ENCODE measurements at regions not wholly inside any gene's neighbourhood (a gene's known extent, or its start where the extent isn't known, plus 50 kb on each side); places are given as distances from the start of the nearest gene placed in this dataset.
"Not testable (repeated sequence)": the region's sequence is repeated elsewhere in the genome, so short reads cannot be mapped to it uniquely, and the experiment has no call there.

DNA sequence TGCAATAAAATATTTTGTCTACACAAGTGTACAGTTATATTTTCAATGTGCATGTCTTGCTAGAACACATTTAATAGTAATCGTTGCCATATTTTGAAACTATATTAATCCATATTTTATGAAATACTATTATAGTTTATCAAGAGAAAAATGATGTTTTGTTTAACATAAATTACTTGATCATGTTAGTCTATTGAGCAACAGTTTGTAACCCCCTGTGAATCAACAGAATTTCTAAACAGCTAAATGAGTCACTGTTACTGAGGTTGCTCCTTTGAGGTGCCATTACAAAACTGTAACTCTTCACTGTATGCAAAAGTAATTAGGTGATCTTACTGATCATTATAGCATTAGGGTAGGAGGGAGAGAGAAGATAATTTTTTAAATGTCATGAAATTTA, 791.0 kb downstream of the PCDH11X start:
- H2AFZ ChIP-seq; H3K4me1 ChIP-seq (ENCODE audit: insufficient read depth); H3K79me2 ChIP-seq; DNase-seq (ENCODE audit: low spot score); H4K20me1 ChIP-seq (ENCODE audit: insufficient read depth, poor library complexity, severe bottlenecking); H3K9me3 ChIP-seq (ENCODE audit: low read depth); H3K9me2 ChIP-seq (replicated peaks; ENCODE audit: insufficient read depth); H3K27me3 ChIP-seq; H3K4me2 ChIP-seq; H3K27ac ChIP-seq; H3K36me3 ChIP-seq (replicated peaks; ENCODE audit: insufficient read depth, low read depth); H3K4me3 ChIP-seq: not testable (repeated sequence)
- 90% methylated on average over 1 of the region's 1 CpG for WGBS (ENCODE audit: low lambda C conversion rate, missing lambda C conversion rate)

DNA sequence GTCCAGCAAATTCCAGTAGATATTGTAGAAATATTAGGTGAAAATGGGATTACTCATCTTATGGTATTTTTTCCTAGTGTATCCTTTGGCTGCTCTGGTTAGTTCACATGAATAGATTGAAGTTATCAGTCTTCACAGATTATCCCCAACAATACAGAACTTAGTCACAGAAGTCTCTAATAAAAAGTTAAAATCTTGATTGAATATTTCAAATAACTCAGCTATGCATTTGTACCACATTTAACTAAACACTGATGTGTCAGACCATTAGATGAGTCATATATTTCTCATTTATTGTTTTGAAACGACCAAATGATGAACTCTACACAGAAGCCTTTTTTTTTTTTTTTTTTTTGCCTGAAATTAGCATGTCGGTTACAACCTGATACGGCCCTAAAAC, 807.5 kb downstream of the PCDH11X start:
- H3K27me3 ChIP-seq; H4K20me1 ChIP-seq (ENCODE audit: insufficient read depth, poor library complexity, severe bottlenecking); H3K9me2 ChIP-seq (replicated peaks; ENCODE audit: insufficient read depth); H3K36me3 ChIP-seq (replicated peaks; ENCODE audit: insufficient read depth, low read depth); DNase-seq (ENCODE audit: low spot score); H3K79me2 ChIP-seq; H3K4me3 ChIP-seq; H3K4me2 ChIP-seq; H3K4me1 ChIP-seq (ENCODE audit: insufficient read depth); H3K9me3 ChIP-seq (ENCODE audit: low read depth); H3K27ac ChIP-seq; H2AFZ ChIP-seq: not testable (repeated sequence)
- 65% methylated on average over 3 of the region's 3 CpGs for WGBS (ENCODE audit: low lambda C conversion rate, missing lambda C conversion rate)

DNA sequence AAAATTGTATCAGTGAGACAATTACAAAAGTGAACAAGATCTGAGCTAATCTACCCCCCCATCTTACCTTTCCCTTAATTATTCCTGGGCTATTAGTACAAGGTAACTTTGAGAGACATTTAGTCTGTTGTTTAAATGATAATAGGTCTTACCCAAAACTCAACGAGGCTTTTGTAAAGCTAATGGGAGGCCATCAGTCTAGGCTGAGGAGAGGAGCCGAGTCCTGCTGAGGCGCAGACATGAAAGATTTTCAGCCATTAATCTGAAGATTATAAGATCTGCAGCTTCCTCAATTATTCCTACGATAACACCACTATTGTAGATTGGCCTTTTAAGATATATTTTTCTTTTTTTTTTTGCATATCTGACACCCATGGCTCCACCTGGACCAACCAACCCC, 810.5 kb downstream of the PCDH11X start:
- not testable (repeated sequence) for H3K4me2 ChIP-seq; H3K9me3 ChIP-seq (ENCODE audit: low read depth)
- WGBS (ENCODE audit: low lambda C conversion rate, missing lambda C conversion rate) = 63% methylated on average over 4 of the region's 4 CpGs

DNA sequence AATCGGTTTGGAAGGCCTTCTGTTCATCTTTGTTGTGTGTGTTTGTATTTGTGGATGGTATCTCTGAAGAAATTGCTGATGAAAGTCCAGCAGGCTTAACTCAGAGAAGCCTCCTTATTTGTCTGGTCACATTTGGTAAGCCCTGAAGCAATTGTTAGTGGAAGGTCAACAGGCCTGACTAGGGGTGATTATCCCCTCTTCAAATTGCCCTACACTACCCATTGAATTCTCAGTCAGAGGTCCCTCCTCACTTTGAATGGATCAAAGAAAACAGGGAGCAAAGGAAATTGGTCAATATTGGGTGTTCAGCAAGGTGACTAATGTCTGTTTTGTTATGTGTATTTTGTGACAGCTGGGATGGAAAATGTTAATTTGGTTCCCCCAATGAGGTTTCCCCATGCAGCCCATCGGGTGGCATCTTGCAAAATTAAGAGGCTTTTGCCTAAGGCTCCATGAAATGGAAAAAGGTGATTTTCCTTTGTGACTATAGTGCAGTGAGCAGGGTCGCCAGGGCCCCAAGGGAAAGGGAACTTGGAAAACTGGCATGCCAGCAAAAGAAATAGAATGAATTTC, 811.6 kb downstream of the PCDH11X start:
- not testable (repeated sequence) for H3K9me3 ChIP-seq (ENCODE audit: low read depth); H3K27ac ChIP-seq; H2AFZ ChIP-seq; H4K20me1 ChIP-seq (ENCODE audit: insufficient read depth, poor library complexity, severe bottlenecking); H3K9me2 ChIP-seq (replicated peaks; ENCODE audit: insufficient read depth); H3K79me2 ChIP-seq; H3K27me3 ChIP-seq; DNase-seq (ENCODE audit: low spot score); H3K36me3 ChIP-seq (replicated peaks; ENCODE audit: insufficient read depth, low read depth); H3K4me1 ChIP-seq (ENCODE audit: insufficient read depth); H3K4me2 ChIP-seq; H3K4me3 ChIP-seq
- WGBS (ENCODE audit: low lambda C conversion rate, missing lambda C conversion rate) = 38% methylated on average over 2 of the region's 3 CpGs

More for the DNA sequence above, 810.5 kb downstream of the PCDH11X start:
- H4K20me1 ChIP-seq (ENCODE audit: insufficient read depth, poor library complexity, severe bottlenecking); H3K27ac ChIP-seq; H3K4me1 ChIP-seq (ENCODE audit: insufficient read depth); DNase-seq (ENCODE audit: low spot score); H3K4me3 ChIP-seq; H3K79me2 ChIP-seq; H3K36me3 ChIP-seq (replicated peaks; ENCODE audit: insufficient read depth, low read depth); H3K9me2 ChIP-seq (replicated peaks; ENCODE audit: insufficient read depth); H2AFZ ChIP-seq; H3K27me3 ChIP-seq: not testable (repeated sequence)

DNA sequence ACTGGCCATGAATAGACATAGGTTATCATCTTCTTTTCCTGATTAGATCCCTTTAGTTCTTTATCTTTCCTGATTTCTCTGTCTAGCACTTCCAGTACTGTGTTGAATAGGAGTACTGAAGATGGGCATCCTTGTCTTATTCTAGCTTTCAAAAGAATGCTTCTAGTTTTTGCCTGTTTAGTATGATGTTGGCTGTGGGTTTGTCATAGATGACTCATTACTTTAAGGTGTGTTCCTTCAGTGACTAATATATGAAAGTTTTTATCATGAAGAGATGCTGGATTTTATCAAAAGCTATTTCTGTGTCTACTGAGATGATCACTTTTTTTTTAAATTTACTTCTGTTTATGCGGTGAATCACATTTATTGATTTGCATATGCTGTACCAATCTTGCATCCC, 832.3 kb downstream of the PCDH11X start:
- not testable (repeated sequence) for H3K4me3 ChIP-seq; H2AFZ ChIP-seq; H3K9me3 ChIP-seq (ENCODE audit: low read depth); H3K4me1 ChIP-seq (ENCODE audit: insufficient read depth); H3K79me2 ChIP-seq; DNase-seq (ENCODE audit: low spot score); H4K20me1 ChIP-seq (ENCODE audit: insufficient read depth, poor library complexity, severe bottlenecking); H3K9me2 ChIP-seq (replicated peaks; ENCODE audit: insufficient read depth); H3K4me2 ChIP-seq; H3K27ac ChIP-seq; H3K36me3 ChIP-seq (replicated peaks; ENCODE audit: insufficient read depth, low read depth); H3K27me3 ChIP-seq
- WGBS (ENCODE audit: low lambda C conversion rate, missing lambda C conversion rate) = 100% methylated on average over 1 of the region's 1 CpG

DNA sequence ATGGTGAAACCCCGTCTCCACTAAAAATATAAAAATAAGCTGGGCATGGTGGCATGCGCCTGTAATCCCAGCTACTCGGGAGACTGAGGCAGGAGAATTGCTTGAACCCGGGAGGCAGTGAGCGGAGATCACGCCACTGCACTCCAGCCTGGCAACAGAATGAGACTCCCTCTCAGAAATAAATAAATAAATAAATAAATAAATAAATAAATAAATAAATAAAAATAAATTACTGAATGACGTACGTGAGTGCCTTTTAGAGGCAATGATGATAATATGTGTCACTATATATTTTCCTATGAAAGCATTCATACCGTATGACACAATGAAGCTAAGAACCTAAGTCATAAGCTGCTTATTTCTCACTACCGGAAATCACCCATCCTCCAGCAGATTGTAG, 847.5 kb downstream of the PCDH11X start:
- H3K4me1 ChIP-seq (ENCODE audit: insufficient read depth); H3K27ac ChIP-seq; DNase-seq (ENCODE audit: low spot score); H3K79me2 ChIP-seq; H4K20me1 ChIP-seq (ENCODE audit: insufficient read depth, poor library complexity, severe bottlenecking); H3K9me3 ChIP-seq (ENCODE audit: low read depth); H3K36me3 ChIP-seq (replicated peaks; ENCODE audit: insufficient read depth, low read depth); H3K4me3 ChIP-seq; H3K4me2 ChIP-seq; H3K9me2 ChIP-seq (replicated peaks; ENCODE audit: insufficient read depth); H2AFZ ChIP-seq; H3K27me3 ChIP-seq: not testable (repeated sequence)
- WGBS (ENCODE audit: low lambda C conversion rate, missing lambda C conversion rate) = 97% methylated on average over 10 of the region's 10 CpGs

DNA sequence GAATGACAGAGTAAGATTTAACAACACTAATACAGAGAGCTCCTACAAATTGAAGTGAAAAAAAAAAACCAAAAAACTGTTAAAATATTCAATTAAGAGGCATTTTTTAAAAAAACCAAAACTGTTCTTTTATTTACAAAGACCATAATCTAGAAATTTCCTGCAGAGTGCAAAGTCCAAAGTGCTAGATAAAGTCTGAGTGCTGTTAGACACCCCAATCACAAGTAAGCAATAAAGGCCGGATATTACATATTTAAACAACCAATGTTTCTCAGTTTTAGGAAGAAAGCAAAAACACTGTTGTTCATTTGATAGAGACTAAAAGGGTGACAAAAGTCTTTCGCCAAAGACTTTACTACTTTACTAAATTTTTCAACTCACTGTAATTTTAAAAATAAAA, 878.4 kb downstream of the PCDH11X start:
- DNase-seq (ENCODE audit: low spot score); H3K9me2 ChIP-seq (replicated peaks; ENCODE audit: insufficient read depth); H3K4me1 ChIP-seq (ENCODE audit: insufficient read depth); H4K20me1 ChIP-seq (ENCODE audit: insufficient read depth, poor library complexity, severe bottlenecking); H3K9me3 ChIP-seq (ENCODE audit: low read depth); H3K27me3 ChIP-seq; H3K79me2 ChIP-seq; H3K36me3 ChIP-seq (replicated peaks; ENCODE audit: insufficient read depth, low read depth); H3K27ac ChIP-seq; H3K4me2 ChIP-seq; H3K4me3 ChIP-seq; H2AFZ ChIP-seq: not testable (repeated sequence)
- WGBS (ENCODE audit: low lambda C conversion rate, missing lambda C conversion rate) = 76% methylated on average over 2 of the region's 2 CpGs

DNA sequence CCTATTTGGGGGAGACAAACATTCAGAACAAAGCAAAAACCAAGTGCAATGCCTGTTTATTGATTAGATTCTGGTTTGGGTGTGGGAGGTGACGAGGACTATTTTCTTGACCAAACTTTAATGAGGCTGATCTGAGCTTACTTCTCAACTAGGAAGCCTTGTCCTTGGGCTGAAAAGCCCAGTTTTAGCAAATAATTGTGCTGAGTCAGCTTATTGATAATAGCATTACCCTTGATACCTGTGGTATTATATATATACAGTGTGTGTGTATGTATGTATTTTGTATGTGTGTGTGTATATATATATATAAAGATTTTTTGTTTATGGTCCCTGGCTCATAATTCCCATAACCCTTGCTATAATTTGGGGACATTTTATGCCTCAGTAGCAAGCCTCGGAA, 880.6 kb downstream of the PCDH11X start:
- H3K79me2 ChIP-seq; DNase-seq (ENCODE audit: low spot score); H3K9me3 ChIP-seq (ENCODE audit: low read depth); H3K4me2 ChIP-seq; H4K20me1 ChIP-seq (ENCODE audit: insufficient read depth, poor library complexity, severe bottlenecking); H3K9me2 ChIP-seq (replicated peaks; ENCODE audit: insufficient read depth); H3K4me3 ChIP-seq; H3K4me1 ChIP-seq (ENCODE audit: insufficient read depth); H3K36me3 ChIP-seq (replicated peaks; ENCODE audit: insufficient read depth, low read depth); H3K27ac ChIP-seq; H3K27me3 ChIP-seq; H2AFZ ChIP-seq: not testable (repeated sequence)
- WGBS (ENCODE audit: low lambda C conversion rate, missing lambda C conversion rate) = 95% methylated on average over 2 of the region's 2 CpGs

DNA sequence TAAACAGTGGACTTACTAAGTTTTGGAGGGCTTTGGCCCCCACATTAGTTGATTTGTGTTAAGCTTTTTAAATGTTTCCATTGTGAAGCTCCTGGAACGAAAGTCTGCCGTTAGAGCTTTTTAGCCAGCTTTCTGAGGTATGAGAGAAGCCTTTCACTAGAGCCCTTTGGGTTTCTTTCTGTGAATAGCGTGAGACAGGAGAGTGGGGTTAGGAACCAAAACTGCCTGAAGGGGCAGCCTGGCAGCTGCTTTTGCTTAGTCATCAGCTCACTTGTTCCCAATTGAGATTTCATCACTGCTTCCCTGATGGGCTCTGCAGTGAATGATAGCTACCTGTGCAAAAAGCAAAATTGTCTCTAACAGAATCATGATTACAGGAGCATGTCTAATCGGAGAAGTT, 913.6 kb downstream of the PCDH11X start:
- not testable (repeated sequence) for DNase-seq (ENCODE audit: low spot score)
- 82% methylated on average over 4 of the region's 4 CpGs for WGBS (ENCODE audit: low lambda C conversion rate, missing lambda C conversion rate)

More for the DNA sequence above, 913.6 kb downstream of the PCDH11X start:
- H3K4me2 ChIP-seq; H3K4me1 ChIP-seq (ENCODE audit: insufficient read depth); H3K27ac ChIP-seq; H3K9me3 ChIP-seq (ENCODE audit: low read depth); H3K4me3 ChIP-seq; H3K27me3 ChIP-seq; H2AFZ ChIP-seq; H3K79me2 ChIP-seq; H3K36me3 ChIP-seq (replicated peaks; ENCODE audit: insufficient read depth, low read depth); H4K20me1 ChIP-seq (ENCODE audit: insufficient read depth, poor library complexity, severe bottlenecking); H3K9me2 ChIP-seq (replicated peaks; ENCODE audit: insufficient read depth): not testable (repeated sequence)
